ENCODE measurements at regions not wholly inside any gene's neighbourhood (a gene's known extent, or its start where the extent isn't known, plus 50 kb on each side); places are given as distances from the start of the nearest gene placed in this dataset.

GRCh38 chrX:25968920-25969319, 169.2 kb upstream of the MAGEB18 start:
- peak; percentile 83 for TF ChIP-seq CTCF (conservative IDR thresholded peaks at IDR 0.05; ENCODE audit: low read depth, low read length)
- no peak for TF ChIP-seq EZH2 (IDR thresholded peaks at IDR 0.05; ENCODE audit: borderline replicate concordance, low read depth, low read length, poor library complexity, severe bottlenecking)
